Prostate gland (tissue), 2 donors: ENCODE measurements at regions not wholly inside any gene's neighbourhood (a gene's known extent, or its start where the extent isn't known, plus 50 kb on each side); places are given as distances from the start of the nearest gene placed in this dataset.

Source experiments
- DNase-seq: peaks from one replicate; pipeline ENCODE4 v3.0.0-alpha.2; 2019; ENCODE audit warnings: low spot score
- H3K27ac ChIP-seq, 2 donors: fragments of 200-600 bp; sonication (generic); 2 replicates each; pipeline ENCODE4 v1.5.1; 2017 to 2019
- H3K27me3 ChIP-seq: fragments of 200-600 bp; sonication (generic); replicated peaks from 2 replicates; pipeline ENCODE4 v1.5.1; 2019; ENCODE audit not compliant: insufficient read depth
- H3K36me3 ChIP-seq, 2 donors: fragments of 200-600 bp; sonication (generic); 1 replicate in 1 of 2; 2 replicates in 1 of 2; pipeline versions ENCODE4 v1.5.1 to v1.8.1; 2017 to 2019
- H3K4me1 ChIP-seq: fragments of 200-600 bp; sonication (generic); replicated peaks from 2 replicates; pipeline ENCODE4 v1.5.1; 2019
- H3K4me3 ChIP-seq, 2 donors: fragments of 200-600 bp; sonication (generic); 2 replicates each; pipeline ENCODE4 v1.5.1; 2017 to 2019
- H3K9me3 ChIP-seq: fragments of 200-600 bp; sonication (generic); 2 replicates; pipeline ENCODE4 v1.5.1; 2017
- POLR2A ChIP-seq: fragments of 450-650 bp; IDR thresholded peaks from one replicate; pipeline ENCODE4 v1.6.1; 2016; ENCODE audit warnings: antibody characterized with exemption, mild to moderate bottlenecking
- POLR2AphosphoS5 ChIP-seq: sonication (generic); formaldehyde crosslinking; IDR thresholded peaks from one replicate; pipeline ENCODE4 v1.6.1; 2017; ENCODE audit warnings: antibody characterized with exemption
- WGBS: methylation state at CpG from one replicate; pipeline ENCODE4 v1.1.5; 2018; 5-methylcytosine and 5-hydroxymethylcytosine counted together
- intact Hi-C: fragments of 100-400 bp; cut with DNase I; formaldehyde crosslinking; loops from one replicate; pipeline ENCODE4 v1.14.2; 2022
- TF ChIP-seq, protein P1 (sequence below), 4 experiments: fragments of 200-600 bp in 2 of 4; fragments of 450-650 bp in 2 of 4; sonication (generic) in 2 of 4; IDR thresholded peaks; 1 replicate in 3 of 4; 2 replicates in 1 of 4; pipeline ENCODE4 v1.5.1; 2016 to 2019; ENCODE audit warnings: antibody characterized with exemption in 4 of 4, mild to moderate bottlenecking in 2 of 4, moderate library complexity in 2 of 4

DNA sequence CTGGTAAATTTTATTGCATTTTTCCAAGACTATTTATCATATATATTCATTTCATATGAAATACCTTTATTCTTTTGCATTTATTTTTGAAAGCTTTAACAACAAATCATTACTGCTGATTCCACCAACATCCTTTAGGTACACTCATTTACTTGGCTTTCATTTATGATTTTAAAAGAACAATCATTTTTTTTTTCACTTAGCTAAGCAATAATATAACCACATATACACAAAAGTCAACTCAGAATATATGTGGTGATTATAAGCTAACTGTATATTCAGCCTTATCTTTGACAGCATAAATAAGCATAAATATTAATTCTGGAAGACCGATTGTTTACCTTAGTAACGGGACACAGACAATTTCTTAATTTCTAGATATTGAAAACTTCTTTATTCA, 458.6 kb upstream of the ZNF385D start:
- intact Hi-C loops, result no loop called here
- WGBS, result 88% methylated on average over 2 of the region's 2 CpGs
- H3K9me3 ChIP-seq, result no peaks in the 10 kb centered on the region
- no peak for DNase-seq
- H3K27ac ChIP-seq, result no peak overlapping the region
- TF ChIP-seq POLR2A (no peak), POLR2AphosphoS5 (no peak)
- TF ChIP-seq, protein P1, sequence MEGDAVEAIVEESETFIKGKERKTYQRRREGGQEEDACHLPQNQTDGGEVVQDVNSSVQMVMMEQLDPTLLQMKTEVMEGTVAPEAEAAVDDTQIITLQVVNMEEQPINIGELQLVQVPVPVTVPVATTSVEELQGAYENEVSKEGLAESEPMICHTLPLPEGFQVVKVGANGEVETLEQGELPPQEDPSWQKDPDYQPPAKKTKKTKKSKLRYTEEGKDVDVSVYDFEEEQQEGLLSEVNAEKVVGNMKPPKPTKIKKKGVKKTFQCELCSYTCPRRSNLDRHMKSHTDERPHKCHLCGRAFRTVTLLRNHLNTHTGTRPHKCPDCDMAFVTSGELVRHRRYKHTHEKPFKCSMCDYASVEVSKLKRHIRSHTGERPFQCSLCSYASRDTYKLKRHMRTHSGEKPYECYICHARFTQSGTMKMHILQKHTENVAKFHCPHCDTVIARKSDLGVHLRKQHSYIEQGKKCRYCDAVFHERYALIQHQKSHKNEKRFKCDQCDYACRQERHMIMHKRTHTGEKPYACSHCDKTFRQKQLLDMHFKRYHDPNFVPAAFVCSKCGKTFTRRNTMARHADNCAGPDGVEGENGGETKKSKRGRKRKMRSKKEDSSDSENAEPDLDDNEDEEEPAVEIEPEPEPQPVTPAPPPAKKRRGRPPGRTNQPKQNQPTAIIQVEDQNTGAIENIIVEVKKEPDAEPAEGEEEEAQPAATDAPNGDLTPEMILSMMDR (IDR thresholded peaks at IDR 0.05), result no peak
- no peak overlapping the region for H3K4me3 ChIP-seq
- H3K4me1 ChIP-seq, result no peaks in the 10 kb centered on the region
- no peaks in the 10 kb centered on the region for H3K27me3 ChIP-seq
- no peaks in the 10 kb centered on the region for H3K36me3 ChIP-seq

DNA sequence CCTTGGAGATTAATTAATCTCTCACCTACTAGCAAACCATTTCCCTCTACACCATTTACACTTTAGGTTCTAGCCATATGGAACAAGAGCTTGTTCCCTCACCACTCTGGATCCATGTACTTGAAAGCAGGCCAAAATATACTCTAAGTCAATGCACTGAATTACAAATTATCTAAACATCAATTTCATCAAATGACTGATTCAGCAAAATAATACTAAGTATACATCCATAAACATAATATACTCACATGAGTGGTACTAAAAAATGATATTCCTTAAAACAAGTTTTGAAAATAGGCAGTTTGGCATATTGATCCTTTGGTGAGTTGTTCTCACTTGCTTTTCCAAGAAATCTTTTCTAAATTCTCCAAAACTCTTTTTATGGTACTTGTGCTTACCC, 459.7 kb upstream of the ZNF385D start:
- Histone ChIP-seq H3K9me3 (no peaks in the 10 kb centered on the region), H3K4me3 (no peak overlapping the region), H3K27ac (no peak overlapping the region), H3K4me1 (no peaks in the 10 kb centered on the region), H3K27me3 (no peaks in the 10 kb centered on the region), H3K36me3 (no peaks in the 10 kb centered on the region)
- intact Hi-C loops, result no loop called here
- TF ChIP-seq POLR2AphosphoS5 (no peak), POLR2A (no peak)
- TF ChIP-seq, protein P1 (IDR thresholded peaks at IDR 0.05), result no peak
- no peak for DNase-seq

DNA sequence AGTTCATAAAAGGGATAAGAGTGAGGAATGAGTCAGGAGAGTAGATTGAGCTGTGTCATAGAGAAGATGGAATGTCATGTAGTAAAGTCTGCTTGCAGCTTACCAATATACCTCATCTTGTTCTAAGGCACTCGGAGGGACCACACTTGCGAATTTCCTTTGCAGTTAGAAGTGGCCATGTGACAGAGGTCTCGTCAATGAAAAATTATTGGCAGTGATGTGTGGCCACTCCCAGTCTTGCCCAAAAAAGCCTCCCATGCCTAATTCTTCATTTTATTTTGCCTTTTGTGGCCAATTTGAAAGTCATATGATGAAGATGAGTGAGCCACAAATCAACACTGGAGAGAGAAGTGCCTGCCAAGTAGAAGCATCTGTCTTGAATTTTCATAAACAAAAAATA, 465.6 kb upstream of the ZNF385D start:
- 97% methylated on average over 3 of the region's 3 CpGs for WGBS
- DNase-seq, result no peak
- Histone ChIP-seq H3K4me3 (no peak overlapping the region), H3K36me3 (no peaks in the 10 kb centered on the region), H3K27ac (no peak overlapping the region), H3K4me1 (no peaks in the 10 kb centered on the region), H3K27me3 (no peaks in the 10 kb centered on the region), H3K9me3 (no peaks in the 10 kb centered on the region)
- intact Hi-C loops, result no loop called here
- TF ChIP-seq POLR2A, result no peak
- TF ChIP-seq, protein P1 (IDR thresholded peaks at IDR 0.05), result no peak
- no peak for TF ChIP-seq POLR2AphosphoS5

DNA sequence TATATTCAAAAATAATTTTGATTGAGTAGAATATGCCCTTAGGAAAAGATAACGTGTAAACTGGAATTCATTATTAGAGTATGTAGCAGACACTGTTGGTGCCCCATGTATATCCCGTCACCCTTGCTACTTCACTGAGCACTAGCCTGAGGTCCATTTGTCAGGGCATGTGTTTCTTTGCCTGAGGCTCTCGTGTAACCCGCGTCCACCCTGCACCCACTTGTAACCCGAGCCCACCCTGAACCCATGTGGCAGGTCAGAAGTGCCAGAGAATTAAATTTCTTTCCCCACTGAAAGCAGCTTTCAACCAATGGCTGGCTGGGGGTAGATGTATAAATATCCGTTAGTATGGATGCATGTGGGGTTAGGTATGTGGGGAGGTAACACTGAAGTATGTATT, 474.2 kb upstream of the ZNF385D start:
- Histone ChIP-seq H3K4me3 (no peak overlapping the region), H3K36me3 (no peaks in the 10 kb centered on the region), H3K4me1 (no peaks in the 10 kb centered on the region), H3K27ac (no peak overlapping the region), H3K9me3 (no peaks in the 10 kb centered on the region), H3K27me3 (no peaks in the 10 kb centered on the region)
- DNase-seq, result no peak
- intact Hi-C loops, result no loop called here
- TF ChIP-seq, protein P1 (IDR thresholded peaks at IDR 0.05), result no peak
- TF ChIP-seq POLR2AphosphoS5 (no peak), POLR2A (no peak)
- WGBS, result 49% methylated on average over 7 of the region's 7 CpGs

DNA sequence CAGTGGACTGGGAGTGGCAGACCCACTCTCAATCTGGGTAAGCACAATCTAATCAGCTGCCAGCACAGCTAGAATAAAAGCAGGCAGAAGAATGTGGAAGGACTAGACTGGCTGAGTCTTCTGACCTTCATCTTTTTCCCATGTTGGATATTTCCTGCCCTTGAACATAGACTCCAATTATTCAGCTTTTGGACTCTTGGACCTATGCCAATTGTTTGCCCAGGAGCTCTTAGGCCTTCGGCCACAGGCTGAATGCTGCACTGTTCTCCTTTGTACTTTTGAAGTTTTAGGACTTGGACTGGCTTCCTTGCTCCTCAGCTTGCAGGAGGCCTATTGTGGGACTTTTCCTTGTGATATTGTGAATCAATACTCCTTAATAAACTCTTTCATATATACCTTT, 477.7 kb upstream of the ZNF385D start:
- TF ChIP-seq POLR2AphosphoS5 (no peak), POLR2A (no peak)
- TF ChIP-seq, protein P1 (IDR thresholded peaks at IDR 0.05), result no peak
- Histone ChIP-seq H3K27ac (no peak overlapping the region), H3K9me3 (no peaks in the 10 kb centered on the region), H3K4me3 (no peak overlapping the region), H3K36me3 (no peaks in the 10 kb centered on the region), H3K4me1 (no peaks in the 10 kb centered on the region), H3K27me3 (no peaks in the 10 kb centered on the region)
- DNase-seq, result no peak
- WGBS, result 57% methylated on average over 1 of the region's 1 CpG
- intact Hi-C loops, result no loop called here
